ENCODE measurements at regions not wholly inside any gene's neighbourhood (a gene's known extent, or its start where the extent isn't known, plus 50 kb on each side); places are given as distances from the start of the nearest gene placed in this dataset.

DNA sequence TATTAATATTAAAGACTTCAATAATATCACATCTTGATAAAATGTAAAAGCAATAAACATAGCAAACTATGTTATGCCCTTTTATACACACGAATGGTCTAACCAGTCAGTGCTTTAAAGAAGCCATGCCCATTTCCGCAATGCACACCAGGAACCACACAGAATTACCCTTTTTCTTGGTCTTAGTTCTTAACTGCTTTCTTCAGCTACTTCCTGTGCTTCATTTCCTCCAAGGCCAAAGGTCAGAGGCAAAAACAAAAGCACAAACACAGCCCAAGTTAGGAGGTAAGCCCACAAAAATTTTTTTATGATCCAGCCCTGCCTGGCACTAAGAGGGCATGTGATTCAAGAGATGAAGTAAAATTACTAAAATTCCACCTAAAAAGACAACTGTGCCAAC lies 267.2 kb downstream of the FBXO15 start:
- H3K27me3 ChIP-seq (ENCODE audit: low read depth, low read length), result no peaks in the 10 kb centered on the region
- no peaks in the 10 kb centered on the region for H3K79me2 ChIP-seq (ENCODE audit: low read length)
- H3K4me2 ChIP-seq (ENCODE audit: low read length), result no peak overlapping the region
- H3K4me1 ChIP-seq (ENCODE audit: low read length), result no peaks in the 10 kb centered on the region
- no peaks in the 10 kb centered on the region for H3K36me3 ChIP-seq (replicated peaks; ENCODE audit: low read depth, low read length)
- no peak overlapping the region for H3K9ac ChIP-seq (ENCODE audit: low read length)
- H3K9me3 ChIP-seq (ENCODE audit: insufficient read depth, low read length), result no peaks in the 10 kb centered on the region; the same call in 1 of the 2 replicates
- H4K20me1 ChIP-seq (ENCODE audit: insufficient read depth, low read length), result no peaks in the 10 kb centered on the region
- H3K27ac ChIP-seq (ENCODE audit: low read length), result no peak overlapping the region
- TF ChIP-seq CTCF (IDR thresholded peaks at IDR 0.05; ENCODE audit: low read depth, low read length) (no peak), EZH2phosphoT487 (IDR thresholded peaks at IDR 0.05; ENCODE audit: low read depth) (no peak)
- H2AFZ ChIP-seq (ENCODE audit: low read depth, low read length), result no peak overlapping the region
- H3K4me3 ChIP-seq (ENCODE audit: low read length), result no peak overlapping the region

- H3K4me1 ChIP-seq (ENCODE audit: low read length), result no peaks in the 10 kb centered on the region
- H3K27me3 ChIP-seq (ENCODE audit: low read depth, low read length), result no peaks in the 10 kb centered on the region; the same call in 1 of the 2 replicates
- no peaks in the 10 kb centered on the region for H4K20me1 ChIP-seq (ENCODE audit: insufficient read depth, low read length)
- no peak overlapping the region for H2AFZ ChIP-seq (ENCODE audit: low read depth, low read length)
- no peaks in the 10 kb centered on the region for H3K36me3 ChIP-seq (replicated peaks; ENCODE audit: low read depth, low read length)
- TF ChIP-seq CTCF (IDR thresholded peaks at IDR 0.05; ENCODE audit: low read depth, low read length), result no peak
- no peak for TF ChIP-seq EZH2phosphoT487 (IDR thresholded peaks at IDR 0.05; ENCODE audit: low read depth)
- no peak overlapping the region for H3K9ac ChIP-seq (ENCODE audit: low read length)
- H3K79me2 ChIP-seq (ENCODE audit: low read length), result no peaks in the 10 kb centered on the region
- no peak overlapping the region for H3K4me3 ChIP-seq (ENCODE audit: low read length)
- no peaks in the 10 kb centered on the region; the same call in 1 of the 2 replicates for H3K9me3 ChIP-seq (ENCODE audit: insufficient read depth, low read length)
- no peak overlapping the region for H3K27ac ChIP-seq (ENCODE audit: low read length)
- no peak overlapping the region for H3K4me2 ChIP-seq (ENCODE audit: low read length)
Measured at GRCh38 chr18:73879766-73880165, 267.9 kb downstream of the FBXO15 start.

DNA sequence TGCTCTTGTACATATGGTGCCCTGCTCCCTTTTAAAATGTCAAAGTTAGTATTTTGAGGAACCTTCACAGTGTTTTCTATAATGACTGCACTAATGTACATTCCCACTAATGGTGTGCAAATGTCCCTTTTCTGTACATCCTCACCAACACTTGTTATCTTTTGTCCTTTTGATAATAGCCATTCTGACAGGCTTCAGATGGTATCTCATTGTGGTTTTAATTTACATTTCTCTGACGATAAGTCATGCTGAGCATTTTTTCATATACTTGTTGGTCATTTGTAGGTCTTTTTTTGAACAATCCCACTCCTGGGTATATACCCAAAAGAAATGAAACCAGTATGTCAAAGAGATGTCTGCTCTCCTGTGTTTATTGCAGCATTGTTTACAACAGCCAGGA lies 268.3 kb downstream of the FBXO15 start:
- Histone ChIP-seq H3K4me2 (ENCODE audit: low read length) (no peak overlapping the region), H3K4me3 (ENCODE audit: low read length) (no peak overlapping the region), H3K79me2 (ENCODE audit: low read length) (no peaks in the 10 kb centered on the region)

DNA sequence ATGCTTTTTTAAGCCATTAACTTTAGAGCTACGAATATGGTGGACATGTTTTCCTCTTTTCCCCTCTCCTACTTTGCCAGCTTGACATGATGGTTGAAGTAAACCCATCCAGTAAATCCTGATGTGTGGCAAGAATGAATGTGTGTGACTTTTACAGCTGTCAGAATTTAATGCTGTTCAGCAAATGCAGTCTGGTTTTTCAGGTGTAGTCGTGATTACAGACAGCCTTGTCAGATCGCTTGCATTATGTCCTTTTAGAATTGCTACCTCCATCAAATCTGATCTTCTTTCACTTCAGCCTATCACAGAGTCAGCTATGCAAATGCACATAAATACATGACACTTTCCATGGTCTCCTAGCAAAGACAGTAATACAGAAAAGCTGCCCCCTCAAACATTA lies 278.5 kb downstream of the FBXO15 start:
- Histone ChIP-seq H3K9ac (ENCODE audit: low read length) (no peak overlapping the region), H4K20me1 (ENCODE audit: insufficient read depth, low read length) (no peaks in the 10 kb centered on the region), H3K4me1 (ENCODE audit: low read length) (no peaks in the 10 kb centered on the region), H3K36me3 (replicated peaks; ENCODE audit: low read depth, low read length) (no peaks in the 10 kb centered on the region), H2AFZ (ENCODE audit: low read depth, low read length) (no peak overlapping the region), H3K4me2 (ENCODE audit: low read length) (no peak overlapping the region), H3K27ac (ENCODE audit: low read length) (no peak overlapping the region), H3K4me3 (ENCODE audit: low read length) (no peak overlapping the region), H3K79me2 (ENCODE audit: low read length) (no peaks in the 10 kb centered on the region), H3K9me3 (ENCODE audit: insufficient read depth, low read length) (no peaks in the 10 kb centered on the region), H3K27me3 (ENCODE audit: low read depth, low read length) (peaks cover 17% of the 10 kb centered on the region)
- TF ChIP-seq CTCF (IDR thresholded peaks at IDR 0.05; ENCODE audit: low read depth, low read length) (no peak), EZH2phosphoT487 (IDR thresholded peaks at IDR 0.05; ENCODE audit: low read depth) (no peak)

More for the DNA sequence above, 268.3 kb downstream of the FBXO15 start:
- Histone ChIP-seq H3K27me3 (ENCODE audit: low read depth, low read length) (no peaks in the 10 kb centered on the region; the same call in 1 of the 2 replicates), H2AFZ (ENCODE audit: low read depth, low read length) (no peak overlapping the region), H3K27ac (ENCODE audit: low read length) (no peak overlapping the region), H3K9me3 (ENCODE audit: insufficient read depth, low read length) (no peaks in the 10 kb centered on the region; the same call in 1 of the 2 replicates), H4K20me1 (ENCODE audit: insufficient read depth, low read length) (no peaks in the 10 kb centered on the region), H3K9ac (ENCODE audit: low read length) (no peak overlapping the region), H3K36me3 (replicated peaks; ENCODE audit: low read depth, low read length) (no peaks in the 10 kb centered on the region), H3K4me1 (ENCODE audit: low read length) (no peaks in the 10 kb centered on the region)
- TF ChIP-seq CTCF (IDR thresholded peaks at IDR 0.05; ENCODE audit: low read depth, low read length) (no peak), EZH2phosphoT487 (IDR thresholded peaks at IDR 0.05; ENCODE audit: low read depth) (no peak)

Data from OCI-LY3 (cell line).